Inferior parietal cortex (tissue), 1 donor: ENCODE measurements at regions not wholly inside any gene's neighbourhood (a gene's known extent, or its start where the extent isn't known, plus 50 kb on each side); places are given as distances from the start of the nearest gene placed in this dataset.

Experiments
- DNase-seq: peaks from one replicate; pipeline ENCODE4 v3.0.0-alpha.2; 2016; ENCODE audit errors: extremely low spot score

GRCh38 chr3:111473550-111473949, 68.4 kb upstream of the CD96 start:
- DNase-seq, result no peak

GRCh38 chr3:111476701-111477100, 65.3 kb upstream of the CD96 start:
- no peak for DNase-seq

DNA sequence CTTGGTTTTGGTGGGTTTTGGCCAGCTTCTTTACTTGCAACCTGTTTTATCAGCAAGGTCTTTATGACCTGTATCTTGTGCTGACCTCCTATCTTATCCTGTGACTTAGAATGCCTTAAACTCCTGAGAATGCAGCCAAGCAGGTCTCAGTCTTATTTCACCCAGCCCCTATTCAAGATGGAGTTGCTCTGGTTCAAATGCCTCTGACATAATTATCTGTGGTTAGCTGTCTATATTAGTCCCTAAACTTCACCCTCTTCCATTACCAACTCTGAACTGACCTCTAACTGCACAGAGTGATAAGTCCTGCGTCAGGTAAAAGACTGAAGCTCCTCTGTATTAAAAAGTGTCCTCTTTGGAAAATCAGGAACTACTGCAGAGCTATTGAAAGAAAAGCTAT, 61.9 kb upstream of the CD96 start:
- no peak for DNase-seq

- no peak for DNase-seq
Measured at GRCh38 chr3:111481551-111481950, 60.4 kb upstream of the CD96 start.

- DNase-seq, result no peak
Measured at GRCh38 chr3:111482574-111482973, 59.4 kb upstream of the CD96 start.

GRCh38 chr3:111485086-111485485, 56.9 kb upstream of the CD96 start:
- no peak for DNase-seq
